ENCODE measurements at regions not wholly inside any gene's neighbourhood (a gene's known extent, or its start where the extent isn't known, plus 50 kb on each side); places are given as distances from the start of the nearest gene placed in this dataset.

DNA sequence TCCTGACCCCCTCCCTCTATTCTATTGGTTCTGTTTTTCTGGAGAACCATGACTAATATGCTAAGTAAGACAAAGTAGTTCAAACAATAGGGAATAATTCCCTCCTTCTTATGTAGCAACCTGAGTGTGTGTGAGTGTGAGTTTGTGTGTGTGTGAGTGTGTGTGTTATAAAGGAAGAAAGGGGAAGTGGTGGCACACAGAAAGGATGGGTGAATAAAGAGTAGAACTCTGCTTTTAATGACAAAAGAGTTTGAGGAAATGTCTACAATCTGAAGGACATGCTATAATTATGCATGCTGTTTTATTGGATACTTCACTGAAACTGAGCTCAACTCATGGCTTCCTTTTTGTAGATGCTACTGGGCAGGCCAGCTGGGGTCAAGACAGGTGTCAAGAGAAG is 489.5 kb downstream of the REEP3 start:
- TF ChIP-seq, protein P1, sequence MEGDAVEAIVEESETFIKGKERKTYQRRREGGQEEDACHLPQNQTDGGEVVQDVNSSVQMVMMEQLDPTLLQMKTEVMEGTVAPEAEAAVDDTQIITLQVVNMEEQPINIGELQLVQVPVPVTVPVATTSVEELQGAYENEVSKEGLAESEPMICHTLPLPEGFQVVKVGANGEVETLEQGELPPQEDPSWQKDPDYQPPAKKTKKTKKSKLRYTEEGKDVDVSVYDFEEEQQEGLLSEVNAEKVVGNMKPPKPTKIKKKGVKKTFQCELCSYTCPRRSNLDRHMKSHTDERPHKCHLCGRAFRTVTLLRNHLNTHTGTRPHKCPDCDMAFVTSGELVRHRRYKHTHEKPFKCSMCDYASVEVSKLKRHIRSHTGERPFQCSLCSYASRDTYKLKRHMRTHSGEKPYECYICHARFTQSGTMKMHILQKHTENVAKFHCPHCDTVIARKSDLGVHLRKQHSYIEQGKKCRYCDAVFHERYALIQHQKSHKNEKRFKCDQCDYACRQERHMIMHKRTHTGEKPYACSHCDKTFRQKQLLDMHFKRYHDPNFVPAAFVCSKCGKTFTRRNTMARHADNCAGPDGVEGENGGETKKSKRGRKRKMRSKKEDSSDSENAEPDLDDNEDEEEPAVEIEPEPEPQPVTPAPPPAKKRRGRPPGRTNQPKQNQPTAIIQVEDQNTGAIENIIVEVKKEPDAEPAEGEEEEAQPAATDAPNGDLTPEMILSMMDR (conservative IDR thresholded peaks at IDR 0.05; ENCODE audit: low read depth, low read length) = no peak
- no peak for TF ChIP-seq EZH2 (IDR thresholded peaks at IDR 0.05; ENCODE audit: borderline replicate concordance, low read depth, low read length, poor library complexity, severe bottlenecking)

Measured in A673 (cell line).